IPS DF 6.9 (cell line): ENCODE measurements at regions not wholly inside any gene's neighbourhood (a gene's known extent, or its start where the extent isn't known, plus 50 kb on each side); places are given as distances from the start of the nearest gene placed in this dataset.

Experiments
- DNase-seq: peaks from one replicate; pipeline ENCODE4 v3.0.0-alpha.2; 2013; ENCODE audit warnings: low read depth, low spot score
- H3K27ac ChIP-seq: one replicate; pipeline ENCODE4 v1.5.1; 2013; ENCODE audit warnings: low read length, control low read depth
- H3K27me3 ChIP-seq: 2 replicates; pipeline ENCODE4 v1.6.1; 2013; ENCODE audit warnings: mild to moderate bottlenecking, low read length; ENCODE audit not compliant: control insufficient read depth, insufficient read depth
- H3K36me3 ChIP-seq: 2 replicates; pipeline ENCODE4 v1.6.1; 2013; ENCODE audit warnings: low read length; ENCODE audit not compliant: control insufficient read depth, insufficient read depth
- H3K4me1 ChIP-seq: 2 replicates; pipeline ENCODE4 v1.6.1; 2013; ENCODE audit warnings: low read length; ENCODE audit not compliant: control insufficient read depth, insufficient read depth
- H3K4me3 ChIP-seq: 2 replicates; pipeline ENCODE4 v1.5.1; 2013; ENCODE audit warnings: mild to moderate bottlenecking, low read length
- H3K9me3 ChIP-seq: 2 replicates; pipeline ENCODE4 v1.6.1; 2013; ENCODE audit warnings: low read length, inconsistent platforms; ENCODE audit not compliant: control insufficient read depth, insufficient read depth
- WGBS: extraction: QIAGEN DNeasy Blood & Tissue Kit; methylation state at CpG from one replicate; pipeline ENCODE4 v1.1.7; 2013; ENCODE audit warnings: mixed read lengths, missing lambda C conversion rate; ENCODE audit not compliant: insufficient read length, insufficient coverage; 5-methylcytosine and 5-hydroxymethylcytosine counted together

DNA sequence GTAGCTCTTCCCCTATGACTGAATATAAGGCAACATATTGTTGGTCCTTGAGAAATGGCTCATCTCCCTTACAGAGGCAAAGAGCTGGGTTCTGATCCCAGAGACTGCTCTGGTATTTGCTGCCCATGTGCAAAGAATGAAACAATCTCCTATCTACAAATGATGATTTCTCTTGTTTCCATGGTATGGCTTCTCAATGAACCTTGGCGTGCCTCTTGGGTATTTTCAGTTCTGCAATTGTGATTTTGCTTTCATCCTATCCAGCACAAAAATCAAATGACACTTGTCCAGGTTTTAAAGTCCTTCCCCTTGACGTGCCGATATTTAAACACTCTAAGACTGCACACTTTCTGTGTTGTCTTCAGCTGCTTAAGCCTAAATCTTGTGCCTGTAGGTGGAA is 109.8 kb upstream of the NR2F2 start:
- no peak for DNase-seq
- Histone ChIP-seq H3K9me3 (no peaks in the 10 kb centered on the region), H3K36me3 (no peaks in the 10 kb centered on the region)

DNA sequence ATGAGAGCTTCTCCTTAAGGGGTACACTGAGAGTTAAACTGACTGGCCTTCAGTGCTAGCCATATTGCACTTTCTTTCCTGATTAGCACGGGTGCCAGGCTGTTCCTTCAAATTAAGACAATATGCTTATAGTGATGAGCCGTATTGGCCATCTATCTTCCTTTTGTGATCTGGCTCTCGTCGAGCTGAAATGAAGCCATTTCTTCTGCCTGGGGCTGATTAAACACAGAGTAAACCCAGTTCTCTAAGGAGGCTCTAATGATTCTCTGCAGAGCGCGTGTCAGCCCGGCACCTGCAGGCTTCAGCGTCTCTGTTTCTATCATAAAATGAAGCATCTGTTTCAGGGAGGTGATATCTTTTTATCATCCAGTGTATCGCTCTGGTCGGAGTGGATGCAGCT is 107.5 kb upstream of the NR2F2 start:
- H3K27ac ChIP-seq, result no peak overlapping the region
- no peaks in the 10 kb centered on the region for H3K27me3 ChIP-seq
- H3K36me3 ChIP-seq, result no peaks in the 10 kb centered on the region
- no peaks in the 10 kb centered on the region for H3K9me3 ChIP-seq
- WGBS, result no CpG with 5 or more reads among the region's 10 CpGs
- H3K4me3 ChIP-seq, result no peak overlapping the region
- no peak for DNase-seq
- H3K4me1 ChIP-seq, result no peaks in the 10 kb centered on the region

More for the DNA sequence above, 109.8 kb upstream of the NR2F2 start:
- Histone ChIP-seq H3K4me3 (no peak overlapping the region), H3K27ac (no peak overlapping the region), H3K27me3 (no peaks in the 10 kb centered on the region; the same call in 1 of the 2 replicates), H3K4me1 (no peaks in the 10 kb centered on the region)
- WGBS, result no CpG with 5 or more reads among the region's 3 CpGs

- Histone ChIP-seq H3K4me1 (no peaks in the 10 kb centered on the region), H3K36me3 (no peaks in the 10 kb centered on the region), H3K9me3 (no peaks in the 10 kb centered on the region), H3K27ac (no peak overlapping the region), H3K4me3 (no peak overlapping the region), H3K27me3 (no peaks in the 10 kb centered on the region)
- no peak for DNase-seq
- WGBS, result no CpG with 5 or more reads among the region's 2 CpGs
Observed at GRCh38 chr15:96223939-96224338, 106.6 kb upstream of the NR2F2 start.

DNA sequence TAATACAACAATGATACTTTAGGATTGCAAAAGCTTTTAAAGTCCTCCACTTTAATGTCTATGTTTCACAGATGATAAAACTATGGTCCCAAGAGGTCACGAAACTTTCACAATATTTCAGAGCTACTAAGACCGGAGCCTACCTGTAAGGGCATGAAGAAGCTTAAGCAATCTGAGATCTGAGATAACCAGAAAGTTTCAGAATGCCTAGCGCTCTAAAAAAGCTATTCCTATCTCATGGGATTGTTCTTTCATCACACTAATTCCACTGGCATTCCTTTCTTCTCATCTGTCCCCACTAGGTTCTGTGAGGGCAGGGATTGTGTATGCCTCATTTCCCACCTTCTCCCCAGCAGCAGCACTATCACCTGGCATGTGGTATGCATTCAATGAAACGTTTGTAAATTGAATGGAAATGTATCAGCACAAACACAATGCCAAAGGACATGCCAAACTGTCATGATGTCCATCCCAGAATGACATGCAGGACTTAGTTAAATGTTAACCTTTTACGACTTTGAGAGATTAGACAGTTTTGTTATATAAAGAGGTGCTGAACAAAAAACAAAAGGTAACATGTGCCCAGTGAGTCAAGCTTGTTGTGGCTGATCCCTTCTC is 104.7 kb upstream of the NR2F2 start:
- no peak for DNase-seq
- Histone ChIP-seq H3K4me3 (no peak overlapping the region), H3K9me3 (no peaks in the 10 kb centered on the region), H3K27ac (no peak overlapping the region), H3K4me1 (no peaks in the 10 kb centered on the region), H3K36me3 (no peaks in the 10 kb centered on the region), H3K27me3 (no peaks in the 10 kb centered on the region)
- no CpG with 5 or more reads among the region's 5 CpGs for WGBS

GRCh38 chr15:96230526-96231181 is 99.8 kb upstream of the NR2F2 start:
- H3K4me3 ChIP-seq, result no peak overlapping the region
- DNase-seq, result no peak
- WGBS, result no CpG with 5 or more reads among the region's 3 CpGs
- H3K27me3 ChIP-seq, result no peaks in the 10 kb centered on the region
- no peaks in the 10 kb centered on the region for H3K4me1 ChIP-seq
- no peak overlapping the region for H3K27ac ChIP-seq
- H3K9me3 ChIP-seq, result no peaks in the 10 kb centered on the region
- H3K36me3 ChIP-seq, result no peaks in the 10 kb centered on the region

- H3K36me3 ChIP-seq, result no peaks in the 10 kb centered on the region
- no CpG with 5 or more reads among the region's 3 CpGs for WGBS
- H3K4me1 ChIP-seq, result no peaks in the 10 kb centered on the region
- no peaks in the 10 kb centered on the region for H3K27me3 ChIP-seq
- no peaks in the 10 kb centered on the region for H3K9me3 ChIP-seq
- H3K27ac ChIP-seq, result no peak overlapping the region
- DNase-seq, result no peak
- H3K4me3 ChIP-seq, result no peak overlapping the region
Observed at GRCh38 chr15:96232335-96232734, 98.2 kb upstream of the NR2F2 start.

GRCh38 chr15:96234109-96234892 is 96.2 kb upstream of the NR2F2 start:
- Histone ChIP-seq H3K36me3 (no peaks in the 10 kb centered on the region), H3K9me3 (no peaks in the 10 kb centered on the region), H3K4me3 (no peak overlapping the region), H3K27ac (no peak overlapping the region), H3K27me3 (no peaks in the 10 kb centered on the region), H3K4me1 (no peaks in the 10 kb centered on the region)
- no CpG with 5 or more reads among the region's 12 CpGs for WGBS
- DNase-seq, result no peak

- Histone ChIP-seq H3K27me3 (no peaks in the 10 kb centered on the region), H3K9me3 (no peaks in the 10 kb centered on the region), H3K4me3 (no peak overlapping the region), H3K4me1 (no peaks in the 10 kb centered on the region), H3K36me3 (no peaks in the 10 kb centered on the region), H3K27ac (no peak overlapping the region)
- DNase-seq, result no peak
- no CpG with 5 or more reads among the region's 1 CpG for WGBS
Observed at GRCh38 chr15:96237002-96237401, 93.5 kb upstream of the NR2F2 start.

DNA sequence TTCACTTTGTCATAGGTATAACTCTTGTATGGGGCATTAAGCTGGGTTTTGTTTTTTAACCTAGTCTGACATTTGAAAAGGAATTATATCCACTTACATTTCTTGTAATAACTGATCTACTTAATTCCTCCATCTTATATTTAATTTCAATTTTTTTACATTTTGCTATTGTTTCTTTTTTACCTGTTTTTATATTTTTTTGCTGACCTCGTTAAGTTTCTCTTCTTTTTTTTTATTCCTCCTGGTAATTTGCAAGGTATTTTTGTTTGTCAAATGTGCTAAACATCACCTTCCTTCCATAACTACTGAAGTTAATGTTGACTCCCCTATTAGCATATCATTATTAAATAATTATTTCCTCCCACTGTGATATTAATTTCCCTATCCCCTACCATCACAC is 87.7 kb upstream of the NR2F2 start:
- no peak overlapping the region for H3K27ac ChIP-seq
- no peaks in the 10 kb centered on the region for H3K36me3 ChIP-seq
- H3K27me3 ChIP-seq, result no peaks in the 10 kb centered on the region
- H3K9me3 ChIP-seq, result no peaks in the 10 kb centered on the region
- no peak overlapping the region for H3K4me3 ChIP-seq
- no peak for DNase-seq
- no CpG with 5 or more reads among the region's 1 CpG for WGBS
- H3K4me1 ChIP-seq, result no peaks in the 10 kb centered on the region

GRCh38 chr15:96243701-96244100 is 86.8 kb upstream of the NR2F2 start:
- no peak for DNase-seq
- no peak overlapping the region for H3K4me3 ChIP-seq
- H3K27ac ChIP-seq, result no peak overlapping the region
- H3K36me3 ChIP-seq, result no peaks in the 10 kb centered on the region
- no peaks in the 10 kb centered on the region for H3K9me3 ChIP-seq
- 100% methylated on average over 2 of the region's 4 CpGs for WGBS
- H3K4me1 ChIP-seq, result no peaks in the 10 kb centered on the region
- no peaks in the 10 kb centered on the region for H3K27me3 ChIP-seq
